Globus pallidus (tissue), 1 donor: ENCODE measurements at regions not wholly inside any gene's neighbourhood (a gene's known extent, or its start where the extent isn't known, plus 50 kb on each side); places are given as distances from the start of the nearest gene placed in this dataset.

Source experiments
- DNase-seq: peaks from one replicate; pipeline ENCODE4 v3.0.0-alpha.2; 2015; ENCODE audit warnings: low spot score

DNA sequence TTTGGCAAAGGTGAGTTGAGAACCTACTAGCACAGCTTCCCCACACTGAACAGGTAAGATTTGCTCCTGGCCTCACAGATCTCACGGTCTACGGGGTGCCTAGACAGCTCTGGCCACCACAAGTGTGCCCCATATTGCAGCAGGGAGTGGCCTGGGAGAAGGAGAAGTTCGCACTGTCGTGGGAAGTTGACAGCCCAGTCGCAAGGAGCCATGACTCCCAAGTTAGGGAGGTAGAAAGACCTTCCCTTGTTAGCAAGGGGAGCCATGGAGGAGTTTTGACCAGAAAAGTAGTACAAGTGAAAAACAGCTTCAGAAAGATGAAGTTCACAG is 316.3 kb downstream of the BCL11B start:
- DNase-seq = no peak

DNA sequence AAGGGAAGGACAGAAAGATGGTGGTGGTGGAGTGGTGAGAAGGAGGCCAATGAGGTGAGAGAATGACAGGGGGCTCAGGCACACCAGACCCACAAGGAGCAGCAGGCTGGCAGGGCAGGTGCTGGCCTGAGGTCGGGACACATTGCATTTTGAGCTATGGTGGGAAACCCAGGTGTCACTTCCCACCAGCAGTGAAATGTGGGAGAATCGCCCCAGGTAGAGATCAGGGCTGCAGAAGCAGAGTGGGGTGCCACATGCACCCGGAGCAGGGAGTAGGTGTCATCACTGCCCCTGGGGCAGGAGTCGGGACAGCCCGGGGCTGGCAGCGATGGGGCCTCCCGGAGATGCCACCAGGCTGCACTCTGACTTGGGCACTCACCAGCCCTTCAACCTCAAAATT is 315.8 kb downstream of the BCL11B start:
- no peak for DNase-seq

DNA sequence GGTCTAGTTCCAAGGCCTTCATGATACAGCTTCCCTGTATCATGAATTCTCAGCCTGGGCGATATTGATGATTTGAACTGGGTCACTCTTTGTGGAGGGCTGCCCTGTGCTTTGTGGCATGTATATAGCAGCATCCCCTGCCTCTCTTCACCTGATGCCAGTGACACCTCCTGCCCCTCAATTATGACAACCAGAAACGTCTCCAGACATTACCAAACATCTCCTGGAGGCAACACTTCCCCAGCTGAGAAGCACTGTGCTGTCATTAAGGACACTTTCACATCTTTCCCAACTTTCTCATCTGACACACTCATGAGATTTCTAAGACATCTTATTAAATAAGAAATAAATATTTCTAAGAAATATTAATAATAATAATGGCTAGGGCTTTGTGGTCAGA is 315.3 kb downstream of the BCL11B start:
- no peak for DNase-seq

DNA sequence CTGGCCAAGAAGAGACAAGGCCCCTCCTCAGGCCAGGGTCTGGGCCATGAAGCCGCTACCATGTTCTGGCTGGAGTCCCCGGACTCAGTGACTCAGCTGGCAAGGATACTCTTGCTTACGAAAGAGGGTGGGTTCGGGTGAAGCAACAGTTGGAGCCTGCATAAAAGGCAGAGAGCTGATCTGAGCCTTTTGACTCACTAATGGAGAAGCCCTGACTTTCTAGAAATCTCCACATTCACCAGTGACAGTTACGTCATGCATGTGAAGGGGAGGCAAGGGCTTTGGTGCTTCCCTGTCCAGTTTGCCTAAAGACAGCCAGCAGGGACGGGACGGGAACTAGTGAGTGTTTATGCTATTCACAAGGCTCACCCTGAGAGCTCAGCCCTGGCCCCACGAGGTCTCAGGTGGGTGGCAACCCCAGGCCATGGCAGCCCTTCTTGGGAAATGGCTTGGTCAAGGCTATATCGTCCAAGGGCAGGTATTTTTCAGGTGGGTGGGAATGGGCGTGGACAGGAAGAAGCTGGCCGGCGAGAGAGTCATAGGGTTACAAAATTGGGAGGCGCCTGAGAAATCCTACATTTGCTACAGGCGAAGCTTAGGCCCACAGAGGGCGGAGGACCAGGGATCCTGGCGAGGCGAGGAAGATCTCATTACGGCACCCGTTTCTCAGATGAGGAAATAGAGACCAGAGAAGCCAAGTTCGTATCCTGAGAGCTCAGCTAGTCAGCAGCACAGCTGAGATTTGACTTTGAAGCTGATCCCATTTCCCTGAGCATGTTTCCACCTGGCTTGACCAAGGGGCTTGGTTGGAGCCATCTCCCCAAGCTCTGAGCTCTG is 314.6 kb downstream of the BCL11B start:
- DNase-seq = no peak

DNA sequence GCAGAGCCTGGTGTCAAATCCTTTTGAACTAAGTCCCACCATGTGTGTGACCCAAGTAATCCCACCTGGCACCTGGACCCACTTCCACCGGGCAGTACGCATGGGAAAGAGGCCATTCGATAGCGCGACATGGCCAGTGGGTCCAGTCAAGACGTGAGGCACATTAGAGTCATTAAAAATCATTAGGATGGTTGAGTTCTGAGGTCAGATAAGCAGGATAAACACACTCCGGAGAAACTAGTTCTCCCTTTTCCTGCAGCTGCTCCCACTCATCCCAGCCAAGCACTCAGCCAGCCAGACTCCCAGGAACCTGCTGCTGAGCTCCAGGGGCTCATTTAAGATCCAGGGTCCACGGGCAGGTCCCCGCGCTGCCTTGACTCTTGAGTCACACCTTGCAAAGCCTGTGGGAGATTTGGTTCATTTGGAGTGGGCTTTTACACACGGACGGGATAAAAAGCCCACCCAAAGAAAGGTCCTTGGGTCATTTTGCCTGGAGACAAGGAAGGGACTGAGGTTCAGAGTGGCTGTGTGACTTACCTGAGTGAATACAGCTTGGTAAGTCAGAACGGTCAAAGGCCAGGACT is 313.9 kb downstream of the BCL11B start:
- DNase-seq = no peak

DNA sequence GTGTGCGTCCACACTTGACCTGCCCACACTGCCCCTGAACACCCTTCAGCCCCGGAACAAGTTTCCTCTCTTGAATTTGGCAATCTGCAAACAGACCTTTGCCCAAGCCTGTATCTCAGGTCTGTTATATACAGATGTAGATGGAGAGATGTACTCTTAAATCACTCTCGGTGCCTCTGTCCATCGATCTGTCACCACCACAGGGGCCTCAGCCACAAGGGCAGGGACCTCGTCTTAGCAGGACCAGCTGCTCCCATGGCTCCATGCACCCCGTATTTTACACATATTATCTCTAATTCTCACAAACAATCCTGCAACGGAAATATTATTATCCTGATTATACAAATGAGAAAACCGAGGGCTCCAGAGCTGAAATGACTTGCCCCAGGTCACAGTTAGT is 313.4 kb downstream of the BCL11B start:
- DNase-seq = no peak

DNA sequence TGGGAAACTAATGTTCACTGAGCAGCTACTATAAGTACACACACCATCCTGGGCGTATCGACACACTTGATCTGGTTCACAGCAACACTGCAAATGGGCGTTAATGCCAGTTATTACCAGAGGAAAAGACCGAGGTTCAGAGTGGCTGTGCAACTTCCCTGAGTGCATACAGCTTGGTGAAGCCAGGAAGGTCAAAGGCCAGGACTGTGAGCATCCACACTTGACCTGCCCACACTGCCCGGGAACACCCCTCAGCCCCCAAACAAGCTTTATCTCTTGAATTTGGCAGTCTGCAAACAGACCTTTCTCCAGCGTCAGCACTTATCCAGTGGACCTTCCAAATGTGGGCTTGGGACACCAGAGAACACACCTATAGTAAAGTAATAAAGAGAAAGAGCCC is 312.6 kb downstream of the BCL11B start:
- no peak for DNase-seq

DNA sequence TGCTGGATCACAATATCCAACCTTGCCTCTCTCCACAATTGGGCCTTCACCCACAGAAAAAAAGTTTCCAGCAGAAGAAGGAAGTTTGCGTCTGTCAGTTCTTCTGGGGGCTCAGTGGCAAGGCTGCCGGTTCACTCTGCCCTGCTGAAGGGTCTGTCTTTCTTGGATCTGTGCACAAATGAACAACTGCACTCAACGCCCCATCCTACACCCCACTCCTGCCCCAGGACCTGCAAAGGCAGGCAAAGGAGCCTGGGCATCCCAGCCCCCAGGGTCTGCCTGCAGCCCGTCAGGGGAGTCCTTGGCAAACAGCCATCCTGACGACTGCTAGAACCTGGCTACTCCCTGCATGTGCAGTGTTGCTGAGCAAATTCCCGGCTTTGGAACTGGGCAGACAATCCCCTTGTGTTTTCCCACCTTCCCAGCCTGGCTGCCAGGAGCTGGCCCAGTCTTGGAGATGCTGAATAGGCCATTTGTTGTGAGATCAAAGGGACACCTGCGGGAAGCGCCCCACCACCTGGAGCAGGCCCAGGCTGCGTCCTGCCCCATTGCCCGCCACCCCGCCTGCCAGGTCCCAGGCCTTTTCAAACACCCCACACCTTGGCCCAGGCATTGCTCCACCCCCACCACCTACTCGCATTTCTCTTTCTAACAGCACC is 311.9 kb downstream of the BCL11B start:
- DNase-seq = no peak

DNA sequence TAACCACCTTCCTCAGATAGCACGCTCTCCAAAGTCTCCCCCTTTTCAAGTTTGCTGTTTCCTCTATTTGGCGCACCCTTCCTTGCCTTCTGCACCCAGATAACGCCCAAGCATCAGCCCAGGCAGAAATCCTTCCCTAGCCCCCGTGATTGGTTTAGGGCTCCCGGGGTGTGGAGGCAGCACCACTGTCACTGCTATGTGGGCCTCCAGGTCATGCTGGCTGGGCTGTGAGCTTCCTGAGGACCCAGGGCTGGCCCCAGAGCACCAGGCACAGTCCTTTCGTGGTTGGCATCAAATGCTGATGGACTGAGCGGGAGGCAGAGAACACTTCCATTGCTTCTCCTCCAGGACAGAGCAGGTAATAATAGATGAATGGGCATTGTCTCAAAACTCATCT is 311.4 kb downstream of the BCL11B start:
- DNase-seq = no peak

DNA sequence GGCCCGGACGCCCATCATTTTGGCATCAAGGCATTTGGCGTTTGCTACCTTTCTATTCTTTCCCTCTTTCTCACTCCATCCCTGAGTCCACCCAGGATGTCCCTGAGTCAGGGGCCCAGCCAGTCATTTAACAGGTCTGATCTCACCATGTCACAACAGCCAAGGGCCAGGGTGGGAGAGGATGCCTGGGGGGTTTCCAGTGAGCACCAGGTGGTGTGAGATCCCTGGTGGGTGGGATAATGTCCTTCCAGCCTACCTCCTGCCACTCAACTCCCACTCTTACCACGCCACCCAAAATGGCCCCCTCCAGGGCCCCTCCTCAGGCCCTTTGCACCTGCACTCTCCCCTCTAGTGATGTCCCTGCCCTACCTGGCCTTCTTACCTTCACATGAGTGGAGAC is 310.8 kb downstream of the BCL11B start:
- DNase-seq = no peak

DNA sequence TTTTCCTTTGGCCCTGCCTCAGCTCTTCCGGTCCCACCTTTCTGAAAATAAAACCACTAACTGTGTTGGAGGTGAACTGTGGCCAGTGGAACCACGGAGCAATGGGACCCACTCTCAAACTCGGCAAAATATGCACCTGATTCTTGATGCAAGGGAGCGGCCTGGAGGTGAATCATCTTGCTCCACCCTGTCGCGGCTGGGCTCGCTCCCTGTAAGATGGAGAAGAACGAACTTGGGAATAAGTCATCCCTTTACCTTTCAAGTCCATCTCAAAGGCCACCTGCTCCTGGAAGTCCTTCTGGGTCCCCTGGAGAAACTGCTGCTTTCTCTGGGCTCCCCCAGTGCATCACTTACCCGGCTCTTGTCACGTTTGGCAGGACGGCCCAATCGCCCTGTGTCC is 309.9 kb downstream of the BCL11B start:
- DNase-seq = no peak

DNA sequence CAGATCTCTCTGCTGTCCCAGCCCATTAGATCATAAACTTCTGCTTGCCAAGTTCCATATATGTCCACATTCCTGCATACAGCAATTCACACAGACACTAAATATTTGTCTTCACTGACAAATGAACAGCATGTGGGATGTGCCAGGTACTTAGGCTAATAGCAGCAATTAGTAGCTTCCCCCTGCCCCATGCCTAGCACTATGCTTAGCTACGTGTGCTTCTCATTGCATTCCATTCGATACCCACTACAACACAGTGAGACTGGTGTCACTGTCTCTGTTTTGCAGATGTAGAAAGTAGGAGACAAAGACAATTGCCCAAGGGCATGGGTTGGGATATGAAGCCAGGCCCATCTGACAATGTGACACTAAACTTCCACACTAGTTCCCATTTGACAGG is 308.4 kb downstream of the BCL11B start:
- no peak for DNase-seq

DNA sequence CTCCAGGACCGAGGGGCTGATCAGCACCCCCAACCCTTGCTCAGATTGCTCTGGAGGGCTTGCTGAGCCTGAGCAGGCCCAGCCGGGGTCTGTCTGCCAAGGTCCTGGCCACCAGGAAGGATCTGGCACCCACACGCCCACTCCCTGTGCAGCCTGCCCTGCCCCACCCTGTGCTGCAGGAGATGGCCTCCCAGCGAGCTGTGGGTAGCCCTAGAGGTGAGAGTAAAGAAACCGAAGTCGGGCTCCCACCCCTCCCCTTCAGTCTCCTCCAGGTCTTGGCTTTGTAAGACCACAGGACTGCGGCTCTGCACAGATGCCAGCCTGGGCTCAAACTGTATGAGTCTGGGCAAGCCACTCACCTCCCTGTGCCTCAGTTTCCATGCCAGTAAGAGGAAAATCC is 307.8 kb downstream of the BCL11B start:
- no peak for DNase-seq

DNA sequence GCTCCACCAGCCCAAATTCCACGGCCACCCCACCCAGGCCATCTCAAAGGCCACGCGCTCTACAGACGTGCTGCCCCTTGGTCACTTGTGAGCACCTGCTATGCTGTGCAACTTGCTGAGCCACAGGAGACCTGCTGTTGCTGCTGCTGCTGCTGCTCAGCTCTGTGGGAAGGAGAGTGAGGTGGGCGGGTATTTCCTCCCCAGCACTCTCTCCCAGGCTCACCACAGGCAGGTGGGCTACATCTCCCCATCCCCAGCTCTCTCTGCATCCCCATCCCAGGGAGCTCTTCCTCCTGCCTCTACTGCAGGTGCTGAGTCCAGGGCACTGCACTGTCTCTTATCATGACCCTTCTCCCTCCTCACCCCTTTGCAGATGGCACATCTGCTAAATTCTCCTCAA is 306.9 kb downstream of the BCL11B start:
- no peak for DNase-seq

DNA sequence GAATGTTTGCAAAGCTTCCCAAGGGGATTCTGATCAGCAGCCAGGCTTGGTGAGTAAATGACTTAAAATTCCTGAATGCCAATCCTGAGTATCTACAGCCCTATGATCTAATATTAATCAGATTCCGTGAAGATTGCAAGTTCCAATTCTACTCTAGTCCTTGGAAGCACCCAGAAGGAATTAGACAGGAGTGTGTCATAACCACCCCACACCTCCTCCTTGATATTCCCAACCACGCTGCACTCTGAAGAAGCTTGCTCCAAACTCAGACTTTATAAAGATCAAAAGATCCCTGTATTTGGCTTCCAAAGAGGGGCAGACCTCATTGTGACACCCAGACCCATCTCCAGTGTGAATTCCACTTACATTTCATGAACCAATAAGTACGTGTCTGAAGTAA is 306.0 kb downstream of the BCL11B start:
- no peak for DNase-seq

DNA sequence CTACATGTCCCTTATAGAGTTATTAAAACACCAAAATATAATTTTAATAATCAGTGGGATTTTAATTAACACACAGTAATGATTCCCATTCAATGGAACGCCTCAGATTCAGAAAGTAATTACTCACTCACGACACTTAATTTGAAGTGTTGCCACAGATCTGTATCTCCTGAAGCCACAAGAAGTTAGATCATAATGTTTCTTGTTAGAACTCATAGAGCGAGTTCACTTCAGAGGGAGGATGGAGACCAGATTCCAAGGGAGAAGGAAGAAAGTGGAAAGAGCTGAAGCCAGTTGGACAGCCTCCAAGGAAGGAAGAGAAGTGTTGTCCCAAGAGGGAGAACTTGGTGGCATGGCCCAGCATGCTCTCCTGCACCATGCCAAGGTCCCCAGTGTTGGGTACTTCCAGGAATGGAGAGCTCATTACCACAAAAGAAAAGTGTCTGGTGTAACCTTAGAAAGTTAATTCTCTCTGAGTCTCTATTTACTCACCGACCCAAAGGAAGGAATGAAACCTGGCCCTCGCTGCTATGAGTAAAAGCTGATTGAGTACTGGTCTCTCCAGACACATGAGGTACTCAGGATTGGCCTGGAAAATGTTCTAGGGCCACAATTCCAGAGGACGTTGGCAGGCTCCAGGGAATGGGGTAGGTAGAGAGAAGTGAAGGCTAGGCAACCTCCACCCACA is 305.4 kb downstream of the BCL11B start:
- DNase-seq = no peak

DNA sequence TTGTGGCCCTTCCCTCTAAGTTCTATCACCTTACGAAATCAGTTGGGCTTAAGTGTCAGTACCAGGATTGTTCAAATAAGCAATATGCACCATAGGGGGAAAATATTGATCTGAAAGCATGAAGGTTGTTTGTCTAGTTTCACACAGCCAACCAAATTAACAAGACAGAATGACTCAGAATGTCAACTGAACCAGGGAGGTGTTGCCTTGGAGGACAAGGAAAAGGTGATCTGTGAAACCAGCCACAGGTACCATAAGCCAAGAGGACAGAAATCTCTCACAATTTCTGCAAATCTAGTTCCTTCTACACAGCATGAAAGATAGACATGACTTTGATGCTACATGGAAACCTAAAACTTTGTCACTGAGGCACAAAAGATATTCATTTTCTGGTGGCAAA is 297.9 kb downstream of the BCL11B start:
- DNase-seq = no peak

DNA sequence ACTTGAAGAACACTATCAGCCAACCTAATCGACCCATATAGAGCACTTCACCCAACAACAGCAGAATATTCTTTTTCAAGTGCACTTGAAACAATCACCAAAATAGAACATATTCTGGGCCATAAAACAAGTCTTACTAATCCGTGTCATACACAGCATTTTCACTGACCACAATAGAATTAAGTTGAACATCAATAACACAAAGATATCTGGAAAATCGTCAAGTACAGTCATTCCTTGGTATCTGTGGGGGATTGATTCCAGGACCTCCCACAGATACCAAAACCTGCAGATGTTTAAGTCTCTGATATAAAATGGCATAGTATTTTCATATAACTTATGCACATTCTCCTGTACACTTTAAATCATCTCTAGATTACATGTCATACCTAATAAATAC is 295.7 kb downstream of the BCL11B start:
- no peak for DNase-seq

DNA sequence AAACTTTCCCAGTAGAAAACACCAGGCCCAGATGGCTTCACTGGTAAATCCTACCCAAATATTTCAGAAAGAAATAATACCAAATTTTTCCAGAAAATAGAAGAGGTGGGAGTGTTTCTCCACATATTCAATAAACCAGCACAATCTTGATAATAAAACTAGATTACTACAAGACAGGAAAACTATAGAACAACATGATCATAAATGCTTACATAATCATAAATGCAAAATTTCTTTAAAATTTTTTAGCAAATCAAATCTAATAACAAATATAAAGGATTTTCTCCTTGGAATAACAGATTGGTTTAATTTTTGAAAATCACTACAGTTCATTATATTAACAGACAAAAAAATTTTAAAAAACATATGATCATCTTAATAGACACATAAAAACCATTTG is 294.5 kb downstream of the BCL11B start:
- DNase-seq = no peak

DNA sequence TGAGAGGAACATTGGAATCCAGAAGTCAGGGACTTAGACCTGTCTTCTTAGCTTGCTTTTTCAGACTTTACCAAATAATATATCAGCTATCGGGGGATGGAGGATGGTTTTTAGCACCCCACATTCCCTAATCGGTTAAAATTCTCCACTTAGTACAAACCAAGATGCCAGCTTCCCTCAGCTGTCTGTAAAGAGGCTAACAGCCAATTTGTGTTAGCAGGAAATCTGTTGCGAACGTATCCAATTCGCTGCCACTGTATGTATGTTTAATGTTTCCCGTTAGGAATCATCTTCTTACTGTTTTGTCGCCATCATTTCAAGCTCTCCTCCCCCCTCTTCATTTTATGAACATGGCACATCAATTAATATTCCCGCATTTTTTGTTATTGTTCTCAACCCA is 289.0 kb downstream of the BCL11B start:
- DNase-seq = no peak

DNA sequence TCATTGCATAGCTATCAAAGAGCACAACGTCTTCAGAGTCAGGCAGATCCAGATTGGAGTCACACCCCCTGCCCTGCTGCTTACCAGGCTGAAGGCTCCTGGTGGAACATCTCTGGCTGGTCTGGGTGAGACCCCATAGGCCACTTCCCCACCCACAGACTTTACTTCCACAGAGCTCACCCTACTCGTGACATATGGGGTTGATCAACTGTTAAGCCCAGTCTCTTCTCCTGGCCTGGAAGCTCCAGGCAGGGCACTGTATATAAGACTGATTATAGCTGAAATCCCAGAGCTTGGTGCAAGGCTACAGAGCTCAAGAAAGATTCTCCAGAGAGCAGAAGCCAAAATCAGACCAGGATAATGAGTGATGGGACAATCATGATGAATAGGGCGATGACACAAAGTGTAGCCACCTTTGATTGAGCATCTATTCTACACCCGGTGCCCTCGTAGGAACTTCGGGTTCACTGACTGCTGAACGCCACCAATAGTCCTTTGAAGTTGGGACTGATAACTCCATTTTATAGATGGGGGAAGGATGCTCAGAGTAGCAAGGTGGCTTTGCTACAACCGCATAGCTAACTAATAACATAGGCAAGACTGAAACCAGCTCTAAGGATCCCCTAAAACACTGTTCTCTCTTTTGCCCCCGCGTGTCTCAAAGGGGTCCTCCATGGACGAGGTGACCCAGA is 287.8 kb downstream of the BCL11B start:
- DNase-seq = no peak

DNA sequence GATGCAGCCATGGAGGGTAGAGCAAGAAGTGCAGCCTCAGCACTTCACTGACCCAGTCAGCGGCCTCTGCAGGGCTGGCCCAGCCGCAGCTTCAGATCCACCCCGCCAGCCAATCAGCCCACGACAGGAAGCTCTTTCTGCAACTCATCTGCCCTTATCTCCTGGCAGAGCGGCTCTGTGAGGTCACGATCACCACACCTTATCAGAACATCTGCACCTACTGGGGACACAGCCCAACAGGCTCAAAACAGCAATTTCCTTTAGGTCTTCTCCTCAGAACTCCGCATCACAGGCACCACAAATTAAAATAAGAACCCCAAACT is 287.3 kb downstream of the BCL11B start:
- DNase-seq = no peak

DNA sequence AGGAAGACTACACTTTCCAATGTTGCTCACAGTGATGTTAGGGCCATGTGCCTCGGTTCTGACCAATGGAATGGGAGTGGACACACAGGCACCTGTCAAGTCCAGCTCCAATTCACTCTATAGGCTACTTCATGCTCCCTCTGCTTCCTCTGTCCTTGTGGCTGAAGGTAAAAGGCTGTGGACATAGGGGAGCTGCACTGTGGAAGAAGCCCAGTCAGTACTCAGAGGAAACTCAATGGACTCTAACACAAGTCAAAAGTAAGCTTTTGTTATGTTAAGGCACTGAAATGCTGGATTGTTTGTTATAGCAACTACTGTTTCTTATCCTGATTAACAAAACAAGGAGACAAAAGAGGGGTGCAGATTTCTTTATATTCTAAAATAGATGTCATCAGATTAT is 278.2 kb downstream of the BCL11B start:
- DNase-seq = no peak
